Ovary (tissue), 7 donors: ENCODE measurements at regions not wholly inside any gene's neighbourhood (a gene's known extent, or its start where the extent isn't known, plus 50 kb on each side); places are given as distances from the start of the nearest gene placed in this dataset.
"Not testable (repeated sequence)": the region's sequence is repeated elsewhere in the genome, so short reads cannot be mapped to it uniquely, and the experiment has no call there.

Source experiments
- DNase-seq, 5 donors: peaks; one replicate each; pipeline ENCODE4 v3.0.0-alpha.2; 2019 to 2020
- H3K27ac ChIP-seq, 2 donors: fragments of 200-600 bp; one replicate each; pipeline versions ENCODE4 v1.5.1 to v1.8.0; 2019 to 2022
- H3K27me3 ChIP-seq: fragments of 200-600 bp; one replicate; pipeline ENCODE4 v1.8.0; 2022
- H3K36me3 ChIP-seq: fragments of 200-600 bp; sonication (generic); one replicate; pipeline ENCODE4 v1.5.1; 2019
- H3K4me1 ChIP-seq: one replicate; pipeline ENCODE4 v1.8.1; 2013; ENCODE audit warnings: mild to moderate bottlenecking, moderate library complexity; ENCODE audit not compliant: insufficient read depth
- H3K4me3 ChIP-seq: fragments of 200-600 bp; sonication (generic); one replicate; pipeline ENCODE4 v1.5.1; 2017
- H3K9me3 ChIP-seq, 2 donors: fragments of 200-600 bp in 1 of 2; sonication (generic) in 1 of 2; one replicate each; pipeline versions ENCODE4 v1.5.1 to v1.8.1; 2013 to 2019; ENCODE audit warnings: mild to moderate bottlenecking in 1 of 2, moderate library complexity in 1 of 2
- CTCF ChIP-seq, 3 donors: fragments of 450-650 bp in 2 of 3; fragments of 200-600 bp in 1 of 3; IDR thresholded peaks; one replicate each; pipeline versions ENCODE4 v1.5.1 to v1.8.0; 2016 to 2022; ENCODE audit warnings: antibody characterized with exemption in 3 of 3, mild to moderate bottlenecking in 1 of 3
- EP300 ChIP-seq: sonication (generic); formaldehyde crosslinking; IDR thresholded peaks from one replicate; pipeline ENCODE4 v1.6.1; 2017; ENCODE audit warnings: antibody characterized with exemption
- POLR2A ChIP-seq: fragments of 450-650 bp; IDR thresholded peaks from one replicate; pipeline ENCODE4 v1.6.1; 2017; ENCODE audit warnings: antibody characterized with exemption, mild to moderate bottlenecking, moderate library complexity
- WGBS, 3 donors: extraction: QIAGEN DNeasy Blood & Tissue Kit in 1 of 3; methylation state at CpG; one replicate each; pipeline versions ENCODE4 v1.1.5 to v1.1.7; 2013 to 2017; 5-methylcytosine and 5-hydroxymethylcytosine counted together
- intact Hi-C, 4 donors: fragments of 100-400 bp; cut with DNase I; formaldehyde crosslinking; loops; one replicate each; pipeline versions ENCODE4 v1.11.0 to v1.15.1; 2022 to 2023
- donor health status: DM: no; HTN: no; CAD: no; lungs with moderate emphysema.
- donor health status: DM: no; HTN: no; CAD: no.
- donor health status: Bipolar disorder and iron deficiency.
- donor health status: DM: no; HTN: no; CAD: no.
- donor health status: DM: yes; HTN: yes; CAD: no.

GRCh38 chr1:176374967-176375569 lies 87.9 kb upstream of the PAPPA2 start:
- WGBS, 3 donors: 13 to 16% (median 14%) methylated on average over 7 of the region's 7 CpGs
- intact Hi-C loops: no loop called here

DNA sequence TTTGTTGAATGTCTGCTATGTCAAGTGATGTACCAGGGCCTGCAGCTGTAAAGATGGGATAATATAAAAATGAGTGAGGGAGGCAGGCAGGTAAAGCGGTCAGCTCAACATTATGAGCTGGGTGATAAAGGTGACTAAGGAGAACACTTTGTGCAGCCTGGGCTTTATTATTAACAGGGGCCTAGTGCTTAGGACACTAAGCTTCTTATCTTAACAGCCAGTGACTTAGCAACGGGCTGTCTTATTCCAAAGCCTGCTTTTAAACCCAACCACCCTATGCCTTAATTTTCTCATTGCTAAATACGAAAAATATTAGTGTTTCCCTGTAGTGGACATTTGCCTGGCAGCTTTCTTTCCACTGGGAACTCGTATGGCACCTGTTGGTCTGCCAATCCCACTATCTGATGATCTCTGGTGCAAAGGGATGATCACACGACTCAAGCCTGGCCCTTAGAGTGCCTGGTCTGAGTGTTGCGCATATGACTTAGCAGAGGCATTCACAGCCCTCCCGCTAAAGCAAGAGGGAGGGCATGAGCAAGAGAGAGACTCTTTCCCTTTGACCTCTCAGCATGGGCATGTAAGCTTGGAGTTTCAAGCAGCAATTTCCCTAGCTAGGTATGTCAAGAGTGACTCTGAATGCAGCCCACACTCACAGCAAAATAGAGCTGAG lies 98.6 kb upstream of the PAPPA2 start:
- Histone ChIP-seq H3K27me3 (no peaks in the 10 kb centered on the region), H3K9me3 (no peaks in the 10 kb centered on the region), H3K36me3 (no peaks in the 10 kb centered on the region), H3K4me1 (no peaks in the 10 kb centered on the region), H3K4me3 (no peak overlapping the region), H3K27ac (no peak overlapping the region)
- intact Hi-C loops: no loop called here
- 36 to 49% (median 41%) methylated on average over 7 of the region's 7 CpGs for WGBS, 3 donors
- no peak for DNase-seq
- TF ChIP-seq POLR2A: no peak
- no peak for TF ChIP-seq EP300
- no peak for TF ChIP-seq CTCF (IDR thresholded peaks at IDR 0.05)

More at GRCh38 chr1:176374967-176375569, 87.9 kb upstream of the PAPPA2 start:
- TF ChIP-seq EP300 (no peak), POLR2A (no peak), CTCF (IDR thresholded peaks at IDR 0.05) (no peak)
- Histone ChIP-seq H3K4me3 (no peak overlapping the region), H3K4me1 (no peaks in the 10 kb centered on the region), H3K36me3 (no peaks in the 10 kb centered on the region), H3K27me3 (no peaks in the 10 kb centered on the region), H3K27ac (no peak overlapping the region), H3K9me3 (no peaks in the 10 kb centered on the region)
- DNase-seq: peak in 3 of 5 donors; percentile 21 to 47 (median 37)

DNA sequence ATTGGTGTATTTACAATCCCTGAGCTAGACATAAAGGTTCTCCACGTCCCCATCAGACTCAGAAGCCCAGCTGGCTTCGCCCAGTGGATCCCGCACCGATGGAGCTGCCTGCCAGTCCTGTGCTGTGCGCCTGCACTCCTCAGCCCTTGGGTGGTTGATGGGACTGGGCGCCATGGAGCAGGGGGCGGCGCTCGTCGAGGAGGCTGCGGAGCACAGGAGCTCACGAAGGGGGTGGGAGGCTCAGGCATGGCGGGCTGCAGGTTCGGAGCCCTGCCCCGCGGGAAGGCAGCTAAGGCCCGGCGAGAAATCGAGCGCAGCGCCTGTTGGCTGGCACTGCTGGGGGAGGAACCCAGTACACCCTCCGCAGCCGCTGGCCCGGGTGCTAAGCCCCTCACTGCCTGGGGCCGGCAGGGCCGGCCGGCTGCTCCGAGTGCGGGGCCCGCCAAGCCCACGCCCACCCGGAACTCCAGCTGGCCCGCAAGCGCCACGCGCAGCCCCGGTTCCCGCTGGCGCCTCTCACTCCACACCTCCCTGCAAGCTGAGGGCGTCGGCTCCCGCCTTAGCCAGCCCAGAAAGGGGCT lies 113.8 kb upstream of the PAPPA2 start:
- H3K9me3 ChIP-seq: not testable (repeated sequence)

GRCh38 chr1:176341656-176342055 lies 121.3 kb upstream of the PAPPA2 start:
- DNase-seq: no peak
- Histone ChIP-seq H3K27me3 (no peaks in the 10 kb centered on the region), H3K27ac (no peak overlapping the region), H3K4me3 (no peak overlapping the region), H3K36me3 (no peaks in the 10 kb centered on the region), H3K4me1 (no peaks in the 10 kb centered on the region), H3K9me3 (no peaks in the 10 kb centered on the region)
- intact Hi-C loops: no loop called here
- 70 to 81% (median 74%) methylated on average over 3 of the region's 3 CpGs for WGBS, 3 donors
- TF ChIP-seq CTCF (IDR thresholded peaks at IDR 0.05) (no peak), EP300 (no peak), POLR2A (no peak)

More for the DNA sequence above, 113.8 kb upstream of the PAPPA2 start:
- H3K4me1 ChIP-seq, H3K27me3 ChIP-seq, DNase-seq, H3K4me3 ChIP-seq, intact Hi-C loops, H3K27ac ChIP-seq, H3K36me3 ChIP-seq: not testable (repeated sequence)
- WGBS, 3 donors: 93 to 96% (median 93%) methylated on average over 41 to 42 of the region's 42 CpGs

DNA sequence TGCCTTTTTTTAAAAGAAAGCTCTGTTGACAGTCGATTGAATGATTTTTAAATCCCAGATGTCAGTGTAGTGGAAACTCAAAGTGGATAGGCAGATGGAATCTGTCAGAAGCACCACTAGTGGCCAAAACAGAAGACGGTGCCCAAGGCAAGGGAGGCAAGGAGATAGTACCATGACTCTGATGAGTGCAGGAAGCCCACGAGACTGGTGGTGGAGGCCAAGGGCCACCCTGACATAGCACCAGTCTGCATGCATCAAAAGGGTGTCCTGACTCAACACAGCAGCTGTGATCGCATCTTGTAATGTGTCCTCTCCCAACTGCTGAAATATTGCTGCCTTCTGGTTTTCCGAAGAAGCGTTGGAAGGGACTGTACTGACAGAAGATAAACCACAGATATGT lies 124.1 kb upstream of the PAPPA2 start:
- DNase-seq: no peak
- no peaks in the 10 kb centered on the region for H3K36me3 ChIP-seq
- H3K27me3 ChIP-seq: no peaks in the 10 kb centered on the region
- no peak overlapping the region for H3K4me3 ChIP-seq
- WGBS, 3 donors: 56 to 61% (median 57%) methylated on average over 6 of the region's 6 CpGs
- H3K4me1 ChIP-seq: no peaks in the 10 kb centered on the region
- intact Hi-C loops: no loop called here
- no peak for TF ChIP-seq EP300
- no peak for TF ChIP-seq POLR2A
- no peak for TF ChIP-seq CTCF (IDR thresholded peaks at IDR 0.05)
- no peak overlapping the region for H3K27ac ChIP-seq
- no peaks in the 10 kb centered on the region for H3K9me3 ChIP-seq
